T-helper 17 cell (primary cell): ENCODE measurements at regions not wholly inside any gene's neighbourhood (a gene's known extent, or its start where the extent isn't known, plus 50 kb on each side); places are given as distances from the start of the nearest gene placed in this dataset.

Experiments
- ATAC-seq: fragments of 150-1000 bp; cut with Tn5 transposase; 2 replicates; pipeline ENCODE4 v1.10.0; 2021; ENCODE audit warnings: mild to moderate bottlenecking, moderate library complexity
- DNase-seq, 3 donors: peaks; one replicate each; pipeline versions ENCODE4 v3.0.0 to v3.0.0-alpha.2; 2020 to 2021
- H3K9me3 ChIP-seq: one replicate; pipeline ENCODE4 v1.7.0; 2013; ENCODE audit warnings: low read length, mild to moderate bottlenecking; ENCODE audit not compliant: control insufficient read depth, poor library complexity, severe bottlenecking
- H3K27ac Mint-ChIP-seq: one replicate; pipeline ENCODE4 v1.8.0; 2022; ENCODE audit warnings: mild to moderate bottlenecking, moderate library complexity, mixed read lengths
- H3K27me3 Mint-ChIP-seq: one replicate; pipeline ENCODE4 v1.8.0; 2022; ENCODE audit warnings: mixed read lengths
- H3K36me3 Mint-ChIP-seq: one replicate; pipeline ENCODE4 v1.8.0; 2022; ENCODE audit warnings: low read depth, mixed read lengths
- H3K4me1 Mint-ChIP-seq: one replicate; pipeline ENCODE4 v1.8.0; 2022; ENCODE audit warnings: mild to moderate bottlenecking, mixed read lengths
- H3K4me3 Mint-ChIP-seq: one replicate; pipeline ENCODE4 v1.8.0; 2022; ENCODE audit warnings: mild to moderate bottlenecking, moderate library complexity, mixed read lengths

DNA sequence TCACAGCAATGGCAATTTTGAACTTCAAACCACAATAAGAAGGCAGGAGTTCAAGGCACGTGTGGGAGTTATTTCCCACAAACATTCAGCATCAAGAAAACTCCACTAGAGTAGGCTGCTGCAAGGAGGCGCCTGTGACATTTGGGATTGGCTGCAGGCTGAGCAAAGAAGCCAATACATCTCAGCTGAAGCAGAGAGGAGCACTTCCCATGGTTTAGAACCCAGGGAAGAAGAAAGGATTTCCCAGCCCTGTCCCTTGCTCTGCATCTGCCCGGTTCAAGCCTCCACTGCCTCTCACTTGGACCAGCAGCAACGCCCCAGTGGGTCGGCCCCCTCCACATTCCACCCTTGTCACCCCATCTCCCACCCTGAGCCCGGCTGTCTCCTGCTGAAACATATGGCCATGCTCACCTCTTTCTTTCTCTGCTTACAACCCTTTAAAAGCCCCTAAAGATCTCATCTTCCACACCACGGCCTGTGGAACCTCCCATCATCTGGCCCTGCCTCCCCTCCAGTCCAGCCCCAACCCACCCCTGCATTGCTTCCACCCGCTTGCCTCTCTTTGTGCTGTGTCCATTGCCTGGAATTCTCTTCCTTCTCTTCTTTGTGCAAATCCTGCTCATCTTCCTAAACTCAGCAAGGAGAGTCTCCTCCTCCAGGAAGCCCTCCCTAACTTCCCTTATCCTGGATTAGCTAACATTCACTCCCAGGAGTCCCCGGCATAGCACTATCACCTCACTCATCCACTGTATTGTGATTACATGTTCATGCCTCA, 128.3 kb downstream of the ANKRD60 start:
- H3K9me3 ChIP-seq = no peaks in the 10 kb centered on the region
- Mint-ChIP-seq H3K27me3 (peaks cover 46% of the 10 kb centered on the region), H3K27ac (no peak overlapping the region), H3K4me3 (no peak overlapping the region), H3K4me1 (no peaks in the 10 kb centered on the region), H3K36me3 (peaks cover 4% of the 10 kb centered on the region)
- DNase-seq (no peak), ATAC-seq (no peak)

DNA sequence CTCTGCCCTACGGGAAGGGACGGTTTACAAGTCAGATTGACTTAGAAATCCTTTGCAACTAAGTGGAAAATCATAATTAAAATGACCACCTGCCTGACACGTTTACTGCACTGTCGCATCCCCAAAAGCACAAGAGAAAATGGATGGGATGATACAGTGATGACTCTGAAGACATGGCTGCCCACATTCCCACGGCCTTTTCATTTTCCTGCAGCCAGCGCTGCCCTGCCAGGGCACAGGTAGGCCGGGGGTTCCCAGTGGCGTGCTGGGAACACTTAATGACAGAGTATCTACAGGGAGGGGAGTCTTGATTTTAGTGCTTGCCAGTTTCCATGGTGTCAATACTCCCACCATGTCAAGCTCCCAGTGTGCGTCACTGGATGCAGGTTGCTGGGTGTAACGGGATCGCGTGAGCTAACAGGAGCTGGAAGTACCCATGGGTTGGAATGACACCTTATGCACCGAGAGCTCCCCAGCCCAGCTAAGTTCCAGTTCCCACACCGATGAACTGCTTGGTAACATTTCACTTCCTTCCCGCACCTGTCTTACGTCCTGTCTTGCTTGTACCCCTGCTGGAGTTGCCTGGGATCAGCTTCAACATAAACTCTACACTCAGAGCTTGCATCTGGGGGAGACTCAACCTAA, 129.0 kb downstream of the ANKRD60 start:
- no peaks in the 10 kb centered on the region for H3K9me3 ChIP-seq
- DNase-seq (no peak), ATAC-seq (no peak)
- no peaks in the 10 kb centered on the region for H3K4me1 Mint-ChIP-seq
- H3K27ac Mint-ChIP-seq = no peak overlapping the region
- peaks cover 50% of the 10 kb centered on the region for H3K27me3 Mint-ChIP-seq
- H3K36me3 Mint-ChIP-seq = peaks cover 4% of the 10 kb centered on the region
- H3K4me3 Mint-ChIP-seq = no peak overlapping the region

DNA sequence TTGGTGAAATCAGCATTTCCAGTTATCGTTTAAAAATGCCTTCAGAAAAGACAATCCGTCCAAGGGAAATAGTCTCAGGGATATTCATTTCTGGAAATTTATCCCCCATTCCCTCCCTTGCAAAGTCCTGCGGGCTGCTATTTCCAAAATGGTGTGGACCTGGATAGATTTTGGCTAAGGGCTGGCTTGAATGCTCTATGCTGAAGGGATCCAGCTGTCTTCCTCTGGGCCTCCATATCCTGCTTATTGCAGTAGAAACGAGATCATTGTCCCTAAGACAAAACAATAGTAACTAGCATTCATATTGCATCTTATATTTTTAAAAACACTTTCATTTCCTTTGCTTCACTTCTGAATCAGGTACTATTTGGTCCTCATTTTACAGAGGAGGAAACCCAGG, 129.9 kb downstream of the ANKRD60 start:
- no peak overlapping the region for H3K4me3 Mint-ChIP-seq
- H3K4me1 Mint-ChIP-seq = no peaks in the 10 kb centered on the region
- H3K36me3 Mint-ChIP-seq = peaks cover 4% of the 10 kb centered on the region
- ATAC-seq (no peak), DNase-seq (no peak)
- H3K9me3 ChIP-seq = no peaks in the 10 kb centered on the region
- no peak overlapping the region for H3K27ac Mint-ChIP-seq
- peaks cover 53% of the 10 kb centered on the region for H3K27me3 Mint-ChIP-seq

DNA sequence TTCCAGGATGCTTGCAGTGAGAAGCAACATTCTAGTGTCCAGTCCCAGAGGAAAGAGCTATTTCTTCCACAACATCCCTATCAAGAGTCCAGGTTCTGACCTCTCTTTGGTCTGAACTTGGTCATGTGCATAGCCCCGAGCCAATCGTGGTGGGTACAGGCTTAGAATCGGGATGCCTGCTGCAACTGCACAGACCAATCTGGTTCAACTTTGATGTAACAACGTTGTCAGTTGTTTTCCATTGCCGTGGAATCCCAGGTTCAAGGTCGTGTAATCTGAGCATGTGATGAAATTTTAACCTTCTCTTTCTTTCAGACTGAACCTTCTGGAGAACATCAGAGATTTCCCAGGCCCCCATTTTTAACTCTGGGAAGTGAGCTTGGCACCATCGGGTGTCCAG, 130.5 kb downstream of the ANKRD60 start:
- ATAC-seq (no peak), DNase-seq (no peak)
- no peak overlapping the region for H3K27ac Mint-ChIP-seq
- H3K27me3 Mint-ChIP-seq = peaks cover 50% of the 10 kb centered on the region
- no peaks in the 10 kb centered on the region for H3K4me1 Mint-ChIP-seq
- H3K36me3 Mint-ChIP-seq = peaks cover 4% of the 10 kb centered on the region
- no peak overlapping the region for H3K4me3 Mint-ChIP-seq
- H3K9me3 ChIP-seq = no peaks in the 10 kb centered on the region

DNA sequence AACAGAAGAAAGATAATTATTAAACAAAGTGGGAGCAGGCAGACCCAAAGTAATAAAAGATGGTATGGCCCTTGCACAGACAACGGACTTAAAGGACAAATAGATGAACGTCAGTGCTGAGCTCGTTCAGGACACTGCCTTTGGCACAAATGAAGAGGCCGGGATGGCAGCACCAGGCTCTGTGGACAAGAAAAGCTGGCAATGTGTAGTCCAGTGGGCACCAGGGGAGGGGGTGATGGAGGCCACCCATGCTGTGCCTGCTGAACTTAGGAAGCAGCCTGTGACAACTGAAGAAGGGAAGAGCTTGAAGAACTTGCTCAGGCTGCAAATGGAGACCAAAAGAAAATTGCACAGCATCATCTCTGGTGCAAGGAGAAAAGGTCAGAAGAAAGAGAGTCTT, 131.0 kb downstream of the ANKRD60 start:
- Mint-ChIP-seq H3K4me3 (no peak overlapping the region), H3K36me3 (peaks cover 4% of the 10 kb centered on the region), H3K27ac (no peak overlapping the region), H3K4me1 (no peaks in the 10 kb centered on the region), H3K27me3 (peaks cover 54% of the 10 kb centered on the region)
- ATAC-seq (no peak), DNase-seq (no peak)
- no peaks in the 10 kb centered on the region for H3K9me3 ChIP-seq

DNA sequence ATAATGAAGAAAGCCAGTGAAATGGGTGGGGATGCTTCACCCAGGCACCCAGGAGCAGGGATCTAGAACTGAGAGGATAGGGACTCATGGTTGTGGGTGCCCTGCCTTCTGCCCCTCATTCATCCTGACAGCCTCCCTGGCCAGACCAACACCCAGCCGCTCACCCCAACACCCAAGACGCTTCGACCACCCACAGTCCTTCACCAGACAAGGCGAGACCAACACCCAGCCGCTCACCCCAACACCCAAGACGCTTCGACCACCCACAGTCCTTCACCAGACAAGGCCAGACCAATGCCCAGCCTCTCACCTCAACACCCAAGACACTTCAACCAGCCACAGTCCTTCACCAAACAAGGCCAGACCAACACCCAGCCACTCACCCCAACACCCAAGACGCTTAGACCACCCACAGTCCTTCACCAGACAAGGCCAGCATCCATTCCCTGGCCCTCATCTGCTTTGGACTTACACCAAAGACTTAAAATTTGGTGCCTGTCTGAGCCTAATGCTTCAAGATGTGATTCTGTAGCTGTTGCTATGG, 131.5 kb downstream of the ANKRD60 start:
- no peaks in the 10 kb centered on the region for H3K9me3 ChIP-seq
- DNase-seq (no peak), ATAC-seq (no peak)
- peaks cover 59% of the 10 kb centered on the region for H3K27me3 Mint-ChIP-seq
- peaks cover 4% of the 10 kb centered on the region for H3K36me3 Mint-ChIP-seq
- no peak overlapping the region for H3K4me3 Mint-ChIP-seq
- no peak overlapping the region for H3K27ac Mint-ChIP-seq
- H3K4me1 Mint-ChIP-seq = no peaks in the 10 kb centered on the region

DNA sequence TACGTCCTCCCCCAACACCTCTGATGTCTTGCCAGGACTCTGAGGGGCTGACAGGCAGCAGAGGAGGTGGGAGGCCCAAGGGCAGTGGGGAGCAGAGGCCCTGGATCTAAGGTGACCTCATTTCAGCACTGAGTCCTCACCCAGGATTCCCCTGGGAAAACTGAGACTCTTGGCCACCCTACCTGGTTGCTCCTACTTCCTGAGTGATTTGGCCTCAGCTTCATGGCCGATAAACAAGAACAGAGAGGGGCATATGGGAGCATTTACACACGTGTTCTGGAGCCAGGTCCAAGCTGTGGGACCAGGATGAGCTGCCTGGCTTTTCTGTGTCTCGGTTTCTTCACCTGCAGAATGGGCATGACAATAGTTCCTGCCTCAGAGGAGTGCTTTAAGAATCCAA, 133.8 kb downstream of the ANKRD60 start:
- no peaks in the 10 kb centered on the region for H3K9me3 ChIP-seq
- Mint-ChIP-seq H3K4me1 (no peaks in the 10 kb centered on the region), H3K27ac (no peak overlapping the region), H3K4me3 (no peak overlapping the region), H3K27me3 (peaks cover 65% of the 10 kb centered on the region), H3K36me3 (no peaks in the 10 kb centered on the region)
- DNase-seq (no peak), ATAC-seq (no peak)

DNA sequence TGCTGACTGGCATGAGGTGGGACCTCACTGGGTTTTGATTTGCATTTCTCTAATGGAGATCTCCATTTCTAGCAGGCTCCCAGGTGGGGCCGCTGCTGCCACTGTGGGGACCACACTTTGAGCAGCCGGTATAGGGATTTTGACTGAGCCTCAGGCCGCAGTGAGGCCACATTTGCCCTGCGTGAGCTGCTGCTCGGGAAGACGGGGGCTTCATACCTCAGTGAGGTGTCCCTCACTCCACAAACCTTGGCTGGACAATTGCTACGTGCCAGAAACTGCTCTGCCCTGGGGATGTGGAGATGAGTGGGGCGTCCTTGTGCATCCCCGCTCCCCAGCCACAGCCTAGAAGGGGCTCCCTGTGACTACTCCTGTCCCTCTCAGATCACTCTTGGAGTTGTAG, 134.3 kb downstream of the ANKRD60 start:
- DNase-seq = no peak
- no peaks in the 10 kb centered on the region for H3K36me3 Mint-ChIP-seq
- H3K4me3 Mint-ChIP-seq = no peak overlapping the region
- H3K4me1 Mint-ChIP-seq = no peaks in the 10 kb centered on the region
- H3K9me3 ChIP-seq = no peaks in the 10 kb centered on the region
- no peak for ATAC-seq
- H3K27me3 Mint-ChIP-seq = peaks cover 63% of the 10 kb centered on the region
- H3K27ac Mint-ChIP-seq = no peak overlapping the region

DNA sequence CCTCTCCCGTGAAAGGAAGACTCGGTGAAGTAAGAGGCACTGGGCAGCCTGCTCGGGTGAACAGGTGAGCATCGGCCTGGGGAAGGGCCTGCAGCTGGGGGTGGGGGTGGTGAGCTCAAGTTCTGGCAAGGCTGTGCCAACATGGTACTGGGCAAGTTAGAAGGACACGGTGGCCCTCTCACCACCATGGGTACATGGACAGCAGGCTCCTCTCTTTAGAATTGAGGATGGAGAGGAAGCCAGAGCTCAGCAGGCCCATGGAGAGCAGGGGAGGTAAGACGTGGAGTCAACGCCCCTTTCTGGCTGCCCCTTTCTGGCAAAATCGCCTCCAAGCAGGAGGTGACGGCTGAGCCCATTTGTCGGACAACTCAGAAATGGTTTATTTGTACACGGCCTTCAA, 135.6 kb downstream of the ANKRD60 start:
- Mint-ChIP-seq H3K27ac (no peak overlapping the region), H3K27me3 (peaks cover 67% of the 10 kb centered on the region), H3K4me3 (no peak overlapping the region), H3K4me1 (no peaks in the 10 kb centered on the region), H3K36me3 (no peaks in the 10 kb centered on the region)
- DNase-seq (no peak), ATAC-seq (no peak)
- H3K9me3 ChIP-seq = no peaks in the 10 kb centered on the region

DNA sequence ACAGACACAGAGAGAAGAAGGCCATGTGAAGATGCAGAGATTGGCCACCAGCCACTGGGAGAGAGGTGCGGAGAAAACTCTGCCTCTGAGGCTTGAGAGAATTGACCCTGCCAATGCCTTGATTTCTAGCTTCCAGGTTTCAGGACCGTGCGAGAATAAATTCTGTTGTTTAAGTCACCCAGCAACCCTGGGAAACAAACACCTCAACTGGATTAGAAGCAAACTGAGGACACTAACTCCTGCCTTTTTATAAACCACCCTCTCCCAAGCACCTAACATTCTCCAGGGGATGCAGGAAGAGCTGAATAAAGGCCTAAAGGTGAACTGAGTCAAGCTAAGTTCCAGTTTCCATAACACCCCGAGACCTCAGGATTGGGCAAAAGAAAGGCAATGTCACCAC, 136.1 kb downstream of the ANKRD60 start:
- H3K4me3 Mint-ChIP-seq = no peak overlapping the region
- no peak for ATAC-seq
- no peaks in the 10 kb centered on the region for H3K36me3 Mint-ChIP-seq
- H3K4me1 Mint-ChIP-seq = no peaks in the 10 kb centered on the region
- peaks cover 66% of the 10 kb centered on the region for H3K27me3 Mint-ChIP-seq
- no peak overlapping the region for H3K27ac Mint-ChIP-seq
- H3K9me3 ChIP-seq = no peaks in the 10 kb centered on the region
- DNase-seq = no peak

DNA sequence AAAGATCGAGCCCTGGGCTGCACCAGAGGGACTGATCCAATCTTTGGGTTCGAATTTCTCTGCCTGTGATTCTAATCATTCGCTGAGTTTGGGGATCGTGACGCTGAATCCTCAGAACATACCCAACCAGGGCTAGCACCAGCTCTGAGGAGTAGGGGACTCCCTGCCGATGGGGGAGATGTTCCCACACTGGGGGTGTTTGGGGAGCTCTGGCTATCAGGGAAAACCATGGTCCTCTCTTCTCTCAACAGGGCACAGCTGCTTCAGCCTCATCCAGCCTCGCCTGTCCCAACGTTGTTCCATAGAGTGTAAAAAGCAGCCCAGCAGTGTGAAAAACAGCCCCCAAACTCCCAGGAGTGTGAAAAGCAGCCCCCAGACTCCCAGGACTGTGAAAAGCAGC, 136.6 kb downstream of the ANKRD60 start:
- ATAC-seq (no peak), DNase-seq (no peak)
- Mint-ChIP-seq H3K4me1 (no peaks in the 10 kb centered on the region), H3K36me3 (no peaks in the 10 kb centered on the region), H3K27me3 (peaks cover 66% of the 10 kb centered on the region), H3K27ac (no peak overlapping the region), H3K4me3 (no peak overlapping the region)
- H3K9me3 ChIP-seq = no peaks in the 10 kb centered on the region

DNA sequence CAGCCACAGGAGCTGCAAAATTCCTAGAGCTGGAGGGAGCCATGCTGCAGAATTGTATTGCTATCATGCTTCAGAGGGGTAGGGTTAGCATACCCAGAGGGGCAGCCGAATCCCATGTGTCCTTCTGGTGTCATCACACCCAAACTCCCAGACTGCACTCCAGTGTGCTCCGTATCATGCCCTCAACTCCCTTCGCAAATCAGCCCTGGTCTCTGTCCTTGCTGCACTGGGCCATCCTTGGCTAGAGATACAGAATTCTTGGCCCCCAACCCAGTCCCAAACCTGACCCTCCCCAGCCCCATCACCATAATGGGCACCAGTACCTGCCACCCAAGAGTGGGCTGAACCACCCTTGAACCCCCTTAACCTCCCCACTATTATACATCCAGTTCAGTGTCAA, 138.3 kb downstream of the ANKRD60 start:
- H3K9me3 ChIP-seq = no peaks in the 10 kb centered on the region
- Mint-ChIP-seq H3K27me3 (peaks cover 58% of the 10 kb centered on the region), H3K36me3 (no peaks in the 10 kb centered on the region), H3K4me3 (no peak overlapping the region), H3K4me1 (no peaks in the 10 kb centered on the region), H3K27ac (no peak overlapping the region)
- no peak for ATAC-seq
- DNase-seq = no peak

DNA sequence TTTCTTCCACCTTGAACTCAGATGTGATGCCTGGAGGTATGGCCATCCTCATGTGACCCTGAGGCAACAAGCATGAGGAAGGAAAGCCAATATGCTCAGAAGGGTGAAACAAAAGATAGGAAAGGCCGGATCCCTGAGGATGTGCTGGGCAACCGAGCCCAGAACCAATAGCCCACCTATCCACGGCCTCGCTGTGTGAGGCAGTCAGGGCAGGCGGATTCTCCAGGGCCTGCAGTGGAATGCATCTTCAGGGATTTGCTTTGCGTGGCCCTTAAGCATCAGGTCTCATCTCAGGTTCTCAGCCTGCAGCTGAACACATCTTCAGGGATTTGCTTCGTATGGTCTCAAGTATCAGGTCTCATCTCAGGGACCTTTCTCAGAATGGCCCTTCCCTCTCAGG, 139.8 kb downstream of the ANKRD60 start:
- Mint-ChIP-seq H3K27ac (no peak overlapping the region), H3K4me3 (no peak overlapping the region), H3K4me1 (no peaks in the 10 kb centered on the region), H3K36me3 (no peaks in the 10 kb centered on the region), H3K27me3 (peaks cover 45% of the 10 kb centered on the region)
- no peaks in the 10 kb centered on the region for H3K9me3 ChIP-seq
- no peak for DNase-seq
- ATAC-seq = no peak

DNA sequence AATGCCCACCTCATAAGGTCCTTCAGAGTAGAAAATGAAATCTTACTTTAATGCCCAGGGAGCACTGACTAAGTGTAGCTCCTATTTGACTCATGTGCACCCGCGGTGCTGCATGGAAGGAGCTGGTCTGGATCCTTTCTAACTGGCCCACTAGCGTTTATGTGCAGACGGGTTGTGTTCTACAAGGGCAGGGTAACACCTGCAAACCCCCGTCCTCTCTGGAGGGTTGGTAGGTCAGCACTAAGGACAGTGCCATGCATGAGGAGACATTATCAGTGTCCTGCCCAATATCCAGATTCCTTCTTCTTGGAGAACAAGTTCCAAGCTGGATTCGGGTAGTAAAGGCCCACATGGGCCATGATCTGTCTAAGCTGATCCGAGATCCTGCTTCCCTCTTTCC, 140.3 kb downstream of the ANKRD60 start:
- Mint-ChIP-seq H3K27ac (no peak overlapping the region), H3K27me3 (peaks cover 44% of the 10 kb centered on the region), H3K4me1 (no peaks in the 10 kb centered on the region), H3K36me3 (no peaks in the 10 kb centered on the region), H3K4me3 (no peak overlapping the region)
- DNase-seq (no peak), ATAC-seq (no peak)
- no peaks in the 10 kb centered on the region for H3K9me3 ChIP-seq
